ENCODE measurements at regions not wholly inside any gene's neighbourhood (a gene's known extent, or its start where the extent isn't known, plus 50 kb on each side); places are given as distances from the start of the nearest gene placed in this dataset.
"Not testable (repeated sequence)": the region's sequence is repeated elsewhere in the genome, so short reads cannot be mapped to it uniquely, and the experiment has no call there.

GRCh38 chr2:38243186-38243880 is 133.7 kb downstream of the ATL2 start:
- Mint-ChIP-seq H3K9me3 (peaks cover 0 to 2% (median 0%) of the 10 kb centered on the region in 3 donors), H3K27me3 (no peaks in the 10 kb centered on the region), H3K4me1 (no peaks in the 10 kb centered on the region), H3K27ac (no peak overlapping the region), H3K36me3 (no peaks in the 10 kb centered on the region), H3K4me3 (no peak overlapping the region)

- H3K27ac Mint-ChIP-seq: no peak overlapping the region
- H3K4me1 Mint-ChIP-seq: no peaks in the 10 kb centered on the region
- H3K27me3 Mint-ChIP-seq: peaks cover 3% of the 10 kb centered on the region
These were observed 137.6 kb downstream of the ATL2 start for GRCh38 chr2:38239452-38239851.

GRCh38 chr2:38238705-38239104 is 138.4 kb downstream of the ATL2 start:
- H3K27ac Mint-ChIP-seq, H3K9me3 Mint-ChIP-seq, H3K27me3 Mint-ChIP-seq, H3K36me3 Mint-ChIP-seq, H3K4me3 Mint-ChIP-seq, H3K4me1 Mint-ChIP-seq: not testable (repeated sequence)

More at GRCh38 chr2:38239452-38239851, 137.6 kb downstream of the ATL2 start:
- Mint-ChIP-seq H3K36me3 (no peaks in the 10 kb centered on the region), H3K4me3 (no peak overlapping the region), H3K9me3 (peaks cover 0 to 5% (median 0%) of the 10 kb centered on the region in 3 donors)

- H3K4me1 Mint-ChIP-seq: no peaks in the 10 kb centered on the region
- H3K27me3 Mint-ChIP-seq: peaks cover 3% of the 10 kb centered on the region
- H3K4me3 Mint-ChIP-seq: no peak overlapping the region
- H3K36me3 Mint-ChIP-seq: no peaks in the 10 kb centered on the region
- H3K9me3 Mint-ChIP-seq: peaks cover 0 to 5% (median 0%) of the 10 kb centered on the region in 3 donors
- no peak overlapping the region for H3K27ac Mint-ChIP-seq
These were observed 139.8 kb downstream of the ATL2 start for GRCh38 chr2:38237311-38237710.

GRCh38 chr2:38233231-38233983 is 143.7 kb downstream of the ATL2 start:
- Mint-ChIP-seq H3K4me1 (peaks cover 0 to 2% (median 0%) of the 10 kb centered on the region in 3 donors), H3K9me3 (peaks cover 0 to 5% (median 0%) of the 10 kb centered on the region in 3 donors), H3K36me3 (no peaks in the 10 kb centered on the region), H3K27me3 (peaks cover 9% of the 10 kb centered on the region), H3K27ac (no peak overlapping the region), H3K4me3 (no peak overlapping the region)

GRCh38 chr2:38232454-38232853 is 144.6 kb downstream of the ATL2 start:
- H3K27ac Mint-ChIP-seq: no peak overlapping the region

GRCh38 chr2:38230756-38231155 is 146.3 kb downstream of the ATL2 start:
- Mint-ChIP-seq H3K4me1 (peaks cover 0 to 2% (median 0%) of the 10 kb centered on the region in 3 donors), H3K4me3 (no peak overlapping the region), H3K27ac (no peak overlapping the region), H3K36me3 (no peaks in the 10 kb centered on the region), H3K9me3 (peaks cover 0 to 5% (median 0%) of the 10 kb centered on the region in 3 donors), H3K27me3 (peaks cover 13% of the 10 kb centered on the region)

More at GRCh38 chr2:38232454-38232853, 144.6 kb downstream of the ATL2 start:
- no peaks in the 10 kb centered on the region for H3K36me3 Mint-ChIP-seq
- H3K27me3 Mint-ChIP-seq: peaks cover 9% of the 10 kb centered on the region
- H3K4me3 Mint-ChIP-seq: no peak overlapping the region
- peaks cover 0 to 2% (median 0%) of the 10 kb centered on the region in 3 donors for H3K4me1 Mint-ChIP-seq
- H3K9me3 Mint-ChIP-seq: peaks cover 0 to 5% (median 0%) of the 10 kb centered on the region in 3 donors

- H3K36me3 Mint-ChIP-seq: no peaks in the 10 kb centered on the region
- no peak overlapping the region for H3K4me3 Mint-ChIP-seq
- peaks cover 17% of the 10 kb centered on the region for H3K27me3 Mint-ChIP-seq
- H3K27ac Mint-ChIP-seq: no peak overlapping the region
- no peaks in the 10 kb centered on the region for H3K9me3 Mint-ChIP-seq
- H3K4me1 Mint-ChIP-seq: peaks cover 0 to 2% (median 0%) of the 10 kb centered on the region in 3 donors
These were observed 148.3 kb downstream of the ATL2 start for GRCh38 chr2:38228753-38229152.

- no peak overlapping the region for H3K4me3 Mint-ChIP-seq
- H3K27ac Mint-ChIP-seq: no peak overlapping the region
- H3K27me3 Mint-ChIP-seq: peaks cover 23% of the 10 kb centered on the region
- H3K36me3 Mint-ChIP-seq: no peaks in the 10 kb centered on the region
- peaks cover 3 to 5% (median 4%) of the 10 kb centered on the region in 3 donors for H3K9me3 Mint-ChIP-seq
- no peaks in the 10 kb centered on the region for H3K4me1 Mint-ChIP-seq
These were observed 149.0 kb upstream of the CYP1B1 start for GRCh38 chr2:38224821-38225437.

- Mint-ChIP-seq H3K36me3 (no peaks in the 10 kb centered on the region), H3K27me3 (peaks cover 23% of the 10 kb centered on the region), H3K9me3 (peaks cover 3 to 10% (median 6%) of the 10 kb centered on the region in 3 donors), H3K4me1 (no peaks in the 10 kb centered on the region), H3K4me3 (no peak overlapping the region), H3K27ac (no peak overlapping the region)
These were observed 148.2 kb upstream of the CYP1B1 start for GRCh38 chr2:38224181-38224580.

- Mint-ChIP-seq H3K27ac (no peak overlapping the region), H3K4me1 (no peaks in the 10 kb centered on the region), H3K4me3 (no peak overlapping the region), H3K9me3 (peaks cover 3 to 10% (median 6%) of the 10 kb centered on the region in 3 donors), H3K36me3 (no peaks in the 10 kb centered on the region), H3K27me3 (peaks cover 23% of the 10 kb centered on the region)
These were observed 147.3 kb upstream of the CYP1B1 start for GRCh38 chr2:38223256-38223655.

GRCh38 chr2:38220164-38220563 is 144.2 kb upstream of the CYP1B1 start:
- Mint-ChIP-seq H3K4me1 (no peaks in the 10 kb centered on the region), H3K27ac (no peak overlapping the region), H3K27me3 (peaks cover 22% of the 10 kb centered on the region), H3K4me3 (no peak overlapping the region), H3K9me3 (peaks cover 3 to 10% (median 6%) of the 10 kb centered on the region in 3 donors), H3K36me3 (no peaks in the 10 kb centered on the region)

- Mint-ChIP-seq H3K36me3 (no peaks in the 10 kb centered on the region), H3K27me3 (peaks cover 22% of the 10 kb centered on the region), H3K4me1 (no peaks in the 10 kb centered on the region), H3K4me3 (no peak overlapping the region), H3K27ac (no peak overlapping the region), H3K9me3 (peaks cover 3 to 10% (median 6%) of the 10 kb centered on the region in 3 donors)
These were observed 143.0 kb upstream of the CYP1B1 start for GRCh38 chr2:38218995-38219394.

GRCh38 chr2:38218591-38218991 is 142.6 kb upstream of the CYP1B1 start:
- no peaks in the 10 kb centered on the region for H3K36me3 Mint-ChIP-seq
- H3K4me3 Mint-ChIP-seq: no peak overlapping the region
- peaks cover 3 to 10% (median 6%) of the 10 kb centered on the region in 3 donors for H3K9me3 Mint-ChIP-seq
- no peak overlapping the region for H3K27ac Mint-ChIP-seq
- peaks cover 0 to 4% (median 1%) of the 10 kb centered on the region in 3 donors for H3K4me1 Mint-ChIP-seq
- H3K27me3 Mint-ChIP-seq: peaks cover 19% of the 10 kb centered on the region
